Dedifferentiated amniotic fluid mesenchymal stem cell (primary cell): ENCODE measurements at regions not wholly inside any gene's neighbourhood (a gene's known extent, or its start where the extent isn't known, plus 50 kb on each side); places are given as distances from the start of the nearest gene placed in this dataset.

Source experiments
- DNase-seq: peaks from one replicate; pipeline ENCODE4 v3.0.0-alpha.2; 2016; ENCODE audit errors: extremely low spot score

DNA sequence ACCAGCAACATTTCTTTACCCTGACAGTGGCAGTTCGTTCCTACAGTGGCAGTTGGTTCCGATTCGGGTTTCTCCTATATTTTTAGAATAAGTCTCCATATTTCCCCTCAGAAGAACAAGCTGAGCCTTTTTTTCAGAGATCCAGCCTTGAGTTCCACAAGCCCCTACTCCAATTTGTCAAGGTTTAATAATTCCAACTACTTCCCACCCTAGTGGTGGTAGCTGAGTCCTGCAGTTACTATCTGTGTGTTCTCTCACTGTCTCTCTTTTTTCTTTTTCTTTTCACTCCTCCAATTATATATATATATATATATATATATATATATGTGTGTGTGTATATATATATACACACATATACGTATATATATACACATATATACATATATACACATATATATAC is 1347.3 kb downstream of the PCDH9 start:
- DNase-seq = no peak

DNA sequence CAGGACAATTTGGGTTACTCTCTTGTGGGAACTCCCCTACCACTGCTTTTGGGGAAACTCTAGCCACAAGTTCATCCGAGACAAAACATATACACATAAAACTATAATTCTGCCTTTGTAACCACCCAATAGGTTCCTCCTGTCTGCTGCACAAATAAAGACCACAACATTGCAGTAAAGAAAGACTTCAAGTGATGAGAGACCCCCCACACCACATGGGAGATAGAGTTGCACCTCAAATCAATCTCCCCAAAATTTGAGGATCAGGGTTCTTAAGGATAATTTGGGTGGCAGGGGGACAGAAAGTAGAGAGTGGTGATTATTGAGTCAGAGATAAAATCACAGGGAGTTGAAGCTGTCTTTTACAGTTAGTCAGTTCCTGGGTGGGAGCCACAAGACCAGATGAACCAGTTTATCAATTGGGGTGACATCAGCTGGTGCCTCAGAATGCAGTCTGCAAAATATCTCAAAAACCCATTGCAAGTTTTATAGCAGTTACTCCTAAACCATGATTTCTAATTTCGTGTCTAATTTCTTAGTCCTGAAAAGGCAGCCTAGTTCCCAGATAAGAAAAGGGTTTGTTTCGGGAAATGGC is 1348.5 kb downstream of the PCDH9 start:
- no peak for DNase-seq

DNA sequence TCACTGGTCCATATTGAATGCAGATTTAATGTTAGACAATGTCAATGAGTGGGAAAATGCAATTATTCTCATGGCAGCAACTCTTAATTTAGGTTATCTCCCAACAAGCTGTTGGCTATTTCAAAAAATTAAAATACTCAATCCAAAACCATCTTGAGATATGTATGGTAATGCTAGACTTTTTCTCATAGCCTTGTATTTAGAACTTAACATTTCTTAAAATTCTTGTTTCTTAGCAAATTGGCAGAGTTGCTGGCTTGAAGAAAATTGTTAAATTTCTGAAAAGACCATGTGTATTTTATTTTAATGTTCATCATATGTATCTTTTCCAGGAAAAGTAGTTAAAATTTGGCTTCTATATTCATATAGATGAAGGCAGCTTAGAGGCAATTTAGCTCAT is 1355.1 kb downstream of the PCDH9 start:
- no peak for DNase-seq

DNA sequence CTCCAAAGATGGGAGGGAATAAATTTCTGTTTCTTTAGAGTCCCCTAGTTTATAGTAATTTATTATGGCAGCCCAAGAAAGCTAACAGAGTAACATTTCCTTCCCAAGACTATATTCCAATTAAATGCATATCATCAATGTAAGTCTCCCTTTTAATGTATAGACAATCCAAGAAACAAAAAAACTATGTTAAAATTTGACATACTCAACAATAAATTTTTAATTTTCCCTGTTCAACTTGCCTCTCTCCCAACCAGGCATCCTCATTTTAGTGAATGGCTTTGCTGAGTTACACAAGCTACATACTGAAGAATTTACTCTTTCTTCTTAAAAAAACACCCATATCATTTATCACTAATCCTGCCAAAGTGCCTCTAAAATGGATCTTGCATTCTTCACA is 1357.7 kb downstream of the PCDH9 start:
- DNase-seq = no peak

DNA sequence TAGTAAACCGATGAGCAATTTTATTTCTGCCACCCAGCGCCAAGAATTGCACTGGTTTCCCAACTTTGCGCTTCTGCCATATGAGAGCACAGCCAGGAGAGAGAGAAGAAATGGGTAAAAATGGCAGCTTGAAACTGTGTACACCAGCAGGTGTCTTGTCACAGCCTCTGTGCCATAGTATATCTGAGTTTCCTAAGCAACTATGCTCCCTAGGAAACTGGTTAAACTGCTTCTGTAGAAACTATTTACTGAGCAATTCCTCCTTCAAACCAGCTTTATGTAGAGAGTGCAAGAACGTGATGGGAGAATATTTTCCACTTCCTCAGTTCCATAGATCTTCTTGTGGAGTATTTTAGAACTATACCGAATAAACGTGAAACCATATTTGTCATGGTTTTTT is 1361.3 kb downstream of the PCDH9 start:
- DNase-seq = no peak

DNA sequence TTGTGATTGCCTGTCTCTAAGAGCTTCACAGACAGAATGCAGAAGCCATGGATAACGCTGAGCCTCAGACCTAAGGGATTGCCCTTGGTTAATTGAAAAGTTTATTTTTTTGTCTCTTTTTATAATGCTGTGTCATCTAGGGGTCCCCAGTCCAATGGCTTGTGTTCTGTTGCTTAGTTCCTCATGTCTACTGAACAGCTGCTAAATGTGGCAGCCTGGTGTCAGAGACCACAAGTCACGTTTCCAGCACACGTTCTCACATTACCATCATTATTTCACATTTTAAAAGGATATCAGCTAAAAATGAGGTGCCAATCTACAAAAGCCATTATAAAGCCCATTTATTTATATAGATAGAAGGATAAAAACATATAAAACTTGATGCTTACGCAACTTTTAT is 1362.0 kb downstream of the PCDH9 start:
- no peak for DNase-seq

DNA sequence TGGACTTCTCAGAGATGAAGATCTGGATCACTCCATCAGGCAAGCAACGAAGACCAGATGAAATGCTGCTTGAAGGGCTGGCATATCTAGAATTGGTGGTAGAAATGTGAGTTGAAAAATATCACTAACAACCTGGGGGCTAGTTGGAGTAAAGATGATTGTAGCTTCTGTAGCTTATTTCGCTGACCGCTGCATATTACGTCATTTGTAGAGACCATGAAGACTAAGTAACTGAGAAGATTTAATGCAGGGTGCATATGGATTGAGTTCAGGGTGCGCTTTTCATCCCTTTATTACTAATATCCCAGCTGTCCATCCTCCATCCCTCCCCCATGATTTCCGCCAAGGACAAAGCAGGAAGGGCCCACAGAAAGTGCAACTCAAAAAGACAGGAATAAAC is 1364.0 kb downstream of the PCDH9 start:
- no peak for DNase-seq

DNA sequence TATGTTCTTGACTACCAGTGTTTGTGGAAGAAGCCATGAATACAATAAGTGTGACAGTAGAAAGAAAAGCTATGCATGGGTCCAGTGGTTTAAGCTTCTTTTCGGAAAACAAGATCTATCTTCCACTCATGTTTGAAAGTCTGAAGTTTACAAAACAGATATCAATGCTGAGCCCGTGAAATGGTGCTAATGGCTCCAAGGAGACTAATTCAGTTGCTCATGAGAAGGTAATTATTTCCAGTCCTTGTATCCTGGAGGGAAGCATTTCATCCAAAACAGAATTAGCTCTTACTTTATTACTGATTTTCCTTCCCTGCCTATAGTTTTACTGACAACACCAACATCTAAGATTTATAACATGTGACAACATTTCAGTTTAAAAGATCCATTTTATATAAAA is 1364.9 kb downstream of the PCDH9 start:
- no peak for DNase-seq

DNA sequence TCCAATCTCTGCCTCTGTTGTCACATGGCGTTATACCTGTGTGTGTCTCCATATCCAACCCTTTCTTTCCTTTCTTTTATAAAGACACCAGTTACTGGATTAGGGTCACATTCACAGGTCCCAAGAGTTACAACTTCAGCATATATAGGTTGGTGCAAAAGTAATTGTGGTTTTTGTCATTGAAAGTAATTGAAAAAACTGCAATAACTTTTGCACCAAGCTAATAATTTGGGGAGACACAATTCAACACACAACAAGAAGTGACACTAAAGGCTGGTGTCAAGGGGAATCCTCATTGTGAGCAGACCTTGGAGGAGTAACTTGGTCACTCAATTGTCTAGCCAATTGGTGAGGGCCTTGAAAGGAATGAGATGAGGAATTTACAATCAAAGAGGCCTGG is 1366.1 kb downstream of the PCDH9 start:
- no peak for DNase-seq

DNA sequence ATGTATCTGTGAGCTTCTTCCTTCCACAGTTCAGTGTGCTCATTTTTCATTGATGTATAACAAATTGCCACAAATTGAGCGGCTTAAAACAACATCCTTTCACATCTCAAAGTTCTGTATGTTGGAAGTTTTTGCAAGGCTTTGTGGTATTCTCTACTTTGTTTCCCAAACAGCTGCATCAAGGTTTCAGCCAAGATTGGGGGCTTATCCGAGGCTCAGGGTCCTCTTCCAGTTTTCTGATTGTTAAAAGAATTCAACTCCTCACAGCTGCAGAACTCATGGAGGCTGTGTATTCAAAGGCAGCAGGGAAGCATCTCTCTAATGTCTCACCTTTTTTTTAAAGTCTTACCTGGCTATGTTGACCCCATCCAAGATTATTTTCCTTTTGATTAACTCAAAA is 1369.8 kb downstream of the PCDH9 start:
- DNase-seq = no peak

DNA sequence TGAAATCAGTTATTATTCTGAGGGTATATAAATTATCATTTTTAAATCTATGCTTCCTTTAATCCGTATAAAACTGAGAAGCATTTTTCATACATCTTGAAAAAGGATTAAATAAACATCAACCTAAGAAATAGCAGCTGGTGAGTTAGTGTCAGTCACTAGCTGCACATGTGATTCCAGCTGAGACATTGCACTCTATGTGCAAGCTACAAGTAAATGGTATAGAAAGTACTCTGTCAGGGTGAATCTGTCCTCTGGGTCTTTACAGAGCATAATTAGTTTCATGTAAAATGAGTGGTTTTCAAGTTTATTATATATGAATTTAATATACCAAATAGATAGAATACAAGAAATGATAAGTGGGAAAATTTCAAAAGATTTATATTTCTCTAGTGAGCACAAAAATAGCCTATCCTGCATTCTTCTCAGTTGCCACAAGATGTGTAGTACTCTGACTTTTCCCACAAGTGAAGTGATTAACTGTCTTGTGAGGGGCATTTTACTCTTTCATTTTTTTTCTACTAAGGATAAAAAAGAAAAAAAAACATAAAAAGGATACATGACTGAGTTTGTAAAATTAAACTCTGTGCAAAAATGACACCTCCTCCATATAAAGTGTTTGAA is 1372.1 kb downstream of the PCDH9 start:
- DNase-seq = no peak

DNA sequence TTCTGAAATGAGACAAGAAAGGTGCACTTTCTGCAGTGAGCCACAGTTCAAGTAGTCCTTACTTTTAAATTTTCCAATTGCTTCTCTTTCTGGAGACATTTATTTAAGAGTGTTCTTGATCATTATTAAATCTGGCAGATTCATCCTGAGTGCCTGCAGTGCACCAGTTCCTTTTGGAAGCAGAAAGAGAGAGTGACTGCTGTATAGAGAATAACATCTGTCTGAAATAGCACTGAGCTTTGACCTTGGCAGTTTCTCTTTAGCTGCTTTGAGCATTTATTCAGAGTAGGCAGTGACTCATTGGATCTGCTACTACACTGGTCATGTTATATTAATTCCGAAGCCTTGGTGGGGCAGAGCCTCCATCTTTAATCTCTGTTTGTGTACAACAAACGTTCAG is 1373.7 kb downstream of the PCDH9 start:
- peak; percentile 49 for DNase-seq

DNA sequence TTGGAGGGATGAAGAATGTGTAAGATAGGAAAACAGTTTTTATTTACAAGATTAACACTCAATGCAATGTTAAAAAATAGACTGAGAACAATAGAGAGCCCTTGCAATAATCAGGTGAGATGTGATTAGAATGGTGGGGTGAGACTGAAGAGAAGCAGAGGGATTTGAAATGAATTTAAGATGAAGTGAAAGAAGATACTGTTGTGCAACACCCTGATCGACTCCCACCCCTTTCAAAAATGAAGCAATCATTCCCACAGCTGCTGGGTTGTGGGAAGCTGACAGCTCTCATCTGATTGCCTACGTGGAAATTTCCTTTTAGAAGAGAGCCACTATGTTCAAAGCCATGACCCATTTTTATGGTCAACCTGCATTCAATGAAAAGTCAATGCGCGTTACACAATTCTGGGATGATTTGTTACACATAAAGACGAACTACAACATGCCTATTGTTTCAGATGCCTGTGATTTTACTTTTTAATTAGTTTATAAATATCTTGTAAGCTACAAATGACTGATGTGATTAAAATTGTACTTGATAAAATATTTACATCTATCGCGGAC is 1374.8 kb downstream of the PCDH9 start:
- DNase-seq = no peak

DNA sequence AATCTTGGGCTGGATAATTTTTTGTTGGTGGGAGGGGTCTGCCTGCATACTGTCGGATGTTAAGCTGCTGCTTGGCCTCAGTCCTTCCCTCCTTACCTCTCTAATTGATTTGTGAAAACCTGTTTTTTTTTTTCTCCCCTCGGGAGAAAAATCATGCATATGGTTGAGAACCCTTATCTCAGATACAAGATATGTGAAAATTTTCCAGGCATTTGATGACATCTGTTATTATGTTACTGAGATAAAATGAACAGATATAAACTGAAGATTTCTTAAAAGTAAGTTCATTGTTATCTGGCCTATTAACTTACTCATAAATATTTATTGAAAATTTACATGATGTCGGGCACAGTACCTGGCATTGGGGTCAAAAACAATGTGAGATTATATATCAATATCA is 1375.7 kb downstream of the PCDH9 start:
- DNase-seq = no peak

DNA sequence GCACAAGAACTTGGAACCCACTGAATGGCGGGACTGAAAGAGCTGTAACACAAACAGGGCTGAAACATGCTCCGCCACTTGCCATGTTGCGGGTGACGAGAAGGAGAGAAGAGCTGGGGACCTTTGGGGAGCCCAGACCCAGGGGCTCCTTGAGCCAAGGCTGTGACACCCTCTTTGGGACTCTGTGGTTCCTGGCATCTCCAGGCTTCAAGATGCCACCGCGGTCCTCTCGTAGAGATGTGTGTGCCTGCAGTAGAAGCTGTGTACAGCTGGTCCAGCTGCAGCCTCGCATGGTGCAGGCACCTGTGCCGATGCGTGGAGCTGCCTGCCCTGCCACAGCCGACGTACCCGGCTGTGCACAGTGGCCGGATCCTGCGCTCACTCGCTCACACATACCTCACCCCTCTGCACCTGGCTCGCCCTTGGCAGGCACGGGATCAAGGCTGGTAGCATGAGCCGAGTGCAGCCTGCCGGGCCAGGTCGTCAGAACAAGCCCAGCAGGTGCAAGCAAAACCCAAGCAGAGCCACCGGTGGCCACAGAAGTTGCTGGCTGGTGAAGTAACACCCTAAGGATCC is 1385.8 kb downstream of the PCDH9 start:
- no peak for DNase-seq

DNA sequence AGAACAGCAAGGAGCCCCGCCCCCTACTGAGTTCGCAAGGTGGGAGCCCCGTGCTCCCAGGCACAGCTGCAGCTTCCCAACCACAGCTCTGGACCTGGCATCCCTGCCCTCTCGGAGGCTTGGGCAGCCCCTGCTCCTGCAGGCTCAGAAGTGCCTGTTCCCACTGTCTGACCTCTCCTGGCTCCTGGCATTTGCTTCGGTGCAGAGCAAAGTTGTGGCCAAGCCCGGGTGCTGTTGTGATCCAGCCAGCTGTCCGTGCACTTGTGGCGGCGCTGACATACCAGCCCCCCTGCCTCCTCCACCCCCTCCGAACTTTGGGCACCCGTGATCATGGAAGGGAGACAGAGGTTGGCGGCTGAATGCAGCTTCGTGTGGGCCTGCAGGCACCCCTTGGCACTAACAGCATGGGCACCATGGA is 1386.8 kb downstream of the PCDH9 start:
- DNase-seq = no peak

DNA sequence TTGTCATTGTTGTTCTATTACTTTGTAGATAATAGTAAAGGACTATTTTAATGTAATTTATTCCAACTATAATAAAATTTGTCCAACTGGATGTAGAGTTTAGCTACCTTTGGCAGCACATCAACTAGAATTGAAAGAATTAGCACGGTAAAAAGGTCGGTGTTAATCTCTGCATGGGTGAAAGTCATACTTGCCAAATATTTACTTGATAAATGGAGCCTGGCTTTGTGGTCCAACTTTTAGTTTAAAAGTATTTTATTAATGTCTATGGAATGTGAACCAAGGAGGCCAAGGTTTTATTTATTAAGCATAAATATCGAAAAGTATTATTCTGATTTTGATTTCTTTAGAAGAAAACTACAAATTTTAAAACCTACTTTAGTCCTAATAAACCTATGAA is 1389.0 kb downstream of the PCDH9 start:
- DNase-seq = no peak

DNA sequence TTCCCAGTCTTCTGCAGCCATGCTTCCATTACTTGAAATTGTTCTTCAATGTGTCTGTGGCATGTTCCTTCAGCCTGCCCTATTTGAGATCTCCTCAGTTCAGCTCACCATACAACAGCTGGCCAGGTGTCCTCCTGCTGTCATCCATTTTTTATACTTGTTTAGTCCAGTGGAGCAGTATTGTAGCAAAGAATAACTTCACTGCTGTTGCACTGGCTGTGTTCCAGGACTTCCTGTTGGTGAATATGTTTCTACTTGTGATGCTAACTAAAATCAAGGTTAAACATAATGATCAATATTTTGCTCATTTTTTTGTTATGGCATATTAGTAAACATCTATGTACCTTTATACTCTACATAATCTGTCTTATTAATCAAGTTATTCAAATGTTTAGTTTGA is 1394.1 kb downstream of the PCDH9 start:
- no peak for DNase-seq

DNA sequence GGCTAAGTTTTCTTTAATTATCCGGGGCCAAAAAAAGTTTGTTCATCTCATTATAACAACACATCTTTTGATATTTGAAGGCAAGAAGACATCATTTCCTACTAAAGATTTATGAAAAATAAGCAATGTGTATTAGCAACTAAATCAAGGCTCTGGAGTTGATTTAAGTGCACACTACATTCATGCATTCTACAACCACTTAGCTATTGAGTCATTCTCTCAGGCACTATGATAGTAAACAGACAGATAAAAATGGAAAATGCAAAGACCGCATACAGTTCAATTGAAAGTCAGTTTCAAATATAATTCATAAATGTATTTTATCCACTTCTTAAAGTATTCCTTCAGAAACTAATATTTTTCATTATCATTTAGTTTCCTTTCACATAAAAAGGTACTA is 1395.2 kb downstream of the PCDH9 start:
- DNase-seq = no peak

DNA sequence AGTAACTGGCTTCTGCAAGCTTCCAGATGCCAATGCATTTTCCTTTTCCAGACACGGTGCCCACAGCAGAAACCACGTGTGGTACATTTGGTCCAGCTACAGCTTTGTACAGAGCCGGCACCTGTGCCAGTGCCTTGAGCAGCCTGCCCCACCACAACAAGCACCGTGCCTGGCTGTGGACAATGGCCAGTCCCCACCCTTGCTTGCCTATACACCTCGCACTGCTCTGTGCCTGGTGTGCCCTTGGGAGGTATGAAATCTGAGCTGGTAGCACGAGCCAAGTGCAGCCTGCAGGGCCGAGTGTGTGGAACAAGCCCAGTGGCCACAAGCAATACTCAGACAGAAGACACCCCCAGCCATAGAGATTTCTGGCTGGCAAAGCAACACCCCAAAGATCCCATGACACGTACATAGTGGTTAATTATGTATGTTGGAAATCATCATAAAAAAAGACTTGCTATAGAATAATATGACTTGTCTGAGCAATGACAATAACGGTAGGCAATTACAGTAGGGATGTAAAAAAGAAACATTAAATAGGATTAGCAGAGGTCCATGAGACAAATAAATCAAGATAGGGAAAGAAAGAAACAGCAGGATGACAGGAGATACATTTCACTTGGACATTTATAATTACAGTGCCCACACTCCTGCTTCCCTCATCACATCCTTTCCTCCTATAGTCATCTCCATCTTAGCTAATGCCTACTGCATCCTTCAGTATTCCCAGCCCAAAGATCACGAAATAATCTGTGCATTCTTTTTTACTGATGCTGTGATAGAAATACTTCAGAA is 1399.5 kb downstream of the PCDH9 start:
- no peak for DNase-seq

DNA sequence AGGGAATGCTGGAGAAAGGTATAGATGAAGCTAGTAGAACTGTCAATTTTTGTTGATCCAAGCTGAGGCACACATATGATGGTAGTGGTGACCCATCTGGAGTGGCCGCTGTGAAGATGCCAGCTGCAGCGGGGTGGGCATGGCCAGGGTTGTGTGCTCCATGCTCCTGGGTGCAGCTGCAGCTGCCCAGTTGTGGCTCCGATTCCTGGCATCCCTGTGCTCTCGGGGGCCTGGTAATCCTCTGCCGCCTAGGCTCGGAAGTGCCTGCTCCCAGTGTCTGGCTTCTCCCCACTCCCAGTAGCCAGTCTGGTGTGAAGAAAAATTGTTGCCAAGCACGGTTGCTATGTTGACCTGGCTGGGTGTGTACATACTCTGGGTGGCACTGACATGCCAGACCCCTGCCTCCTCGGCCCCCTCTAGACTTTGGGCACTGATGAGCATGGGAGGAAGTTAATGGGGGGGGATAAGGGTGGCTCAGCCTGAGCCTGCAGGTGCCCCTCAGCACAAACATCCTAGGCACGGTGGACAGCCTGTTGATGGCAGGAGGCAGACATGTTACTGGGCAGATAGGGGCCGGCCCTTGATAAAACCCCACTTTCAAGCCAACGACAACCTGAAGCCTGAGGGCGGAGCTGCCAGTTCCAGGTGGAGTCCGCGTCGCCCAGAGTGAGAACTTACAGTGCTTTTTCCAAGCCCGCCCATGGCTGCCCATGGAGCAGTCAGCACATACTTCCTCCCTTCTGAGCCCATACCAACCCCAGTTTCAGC is 1400.7 kb downstream of the PCDH9 start:
- DNase-seq = no peak

DNA sequence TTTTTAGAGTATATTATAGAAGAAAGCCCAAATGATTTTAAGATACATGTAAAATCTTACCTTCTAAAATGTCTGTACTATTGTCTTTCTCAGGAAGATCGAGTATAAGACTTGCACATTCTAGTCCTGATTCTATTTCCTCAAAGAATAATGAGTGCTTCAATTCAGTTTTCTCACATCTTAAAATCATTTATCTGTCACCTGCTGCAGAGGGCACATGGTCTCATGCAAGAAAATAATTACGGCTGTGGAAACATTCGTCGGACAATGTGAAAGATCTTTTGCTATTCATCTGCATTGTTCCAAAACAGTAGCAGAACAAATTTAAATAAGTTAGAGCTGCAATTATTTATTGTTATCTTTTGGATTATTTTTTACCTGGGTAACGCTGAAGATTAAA is 1403.5 kb downstream of the PCDH9 start:
- DNase-seq = no peak
